Naive B cell (primary cell): ENCODE measurements at regions not wholly inside any gene's neighbourhood (a gene's known extent, or its start where the extent isn't known, plus 50 kb on each side); places are given as distances from the start of the nearest gene placed in this dataset.
A peak's percentile ranks its signal among the peaks of the same experiment; 100 is the strongest.

Experiments
- ATAC-seq, 2 donors: fragments of 150-1000 bp; cut with Tn5 transposase; 2 replicates each; pipeline ENCODE4 v1.10.0; 2021; ENCODE audit warnings: low read depth in 2 of 2, mild to moderate bottlenecking in 2 of 2, moderate library complexity in 2 of 2
- DNase-seq: peaks from one replicate; pipeline ENCODE4 v3.0.0; 2022
- H3K27ac Mint-ChIP-seq, 6 donors: one replicate each; pipeline ENCODE4 v1.8.0; 2020 to 2022; ENCODE audit warnings: mild to moderate bottlenecking in 6 of 6, mixed read lengths in 6 of 6, moderate library complexity in 5 of 6, inconsistent platforms in 2 of 6
- H3K27me3 Mint-ChIP-seq, 3 donors: one replicate each; pipeline ENCODE4 v1.8.0; 2021 to 2022; ENCODE audit warnings: mixed read lengths in 3 of 3, mild to moderate bottlenecking in 1 of 3
- H3K36me3 Mint-ChIP-seq, 2 donors: one replicate each; pipeline ENCODE4 v1.8.0; 2020 to 2022; ENCODE audit warnings: mixed read lengths in 2 of 2, inconsistent platforms in 1 of 2, mild to moderate bottlenecking in 1 of 2
- H3K4me1 Mint-ChIP-seq, 3 donors: one replicate each; pipeline ENCODE4 v1.8.0; 2020 to 2022; ENCODE audit warnings: mixed read lengths in 3 of 3, inconsistent platforms in 1 of 3, mild to moderate bottlenecking in 1 of 3, moderate library complexity in 1 of 3
- H3K4me3 Mint-ChIP-seq, 8 donors: one replicate each; pipeline ENCODE4 v1.8.0; 2020 to 2022; ENCODE audit warnings: mild to moderate bottlenecking in 8 of 8, mixed read lengths in 8 of 8, moderate library complexity in 8 of 8, inconsistent platforms in 2 of 8
- H3K9me3 Mint-ChIP-seq, 7 donors: one replicate each; pipeline ENCODE4 v1.8.0; 2020 to 2022; ENCODE audit warnings: mixed read lengths in 7 of 7, mild to moderate bottlenecking in 5 of 7, inconsistent platforms in 2 of 7, moderate library complexity in 1 of 7

- H3K36me3 Mint-ChIP-seq: no peaks in the 10 kb centered on the region
- peaks cover 0 to 4% (median 0%) of the 10 kb centered on the region in 3 donors for H3K27me3 Mint-ChIP-seq
- ATAC-seq (no peak), DNase-seq (no peak)
- H3K4me1 Mint-ChIP-seq: no peaks in the 10 kb centered on the region
- peaks cover 0 to 11% (median 4%) of the 10 kb centered on the region in 7 donors for H3K9me3 Mint-ChIP-seq
- H3K27ac Mint-ChIP-seq: no peak overlapping the region
- H3K4me3 Mint-ChIP-seq: no peak overlapping the region
These were observed 498.6 kb downstream of the BTBD3 start for GRCh38 chr20:12416281-12416680.

- H3K27me3 Mint-ChIP-seq: no peaks in the 10 kb centered on the region
- H3K36me3 Mint-ChIP-seq: no peaks in the 10 kb centered on the region
- DNase-seq: no peak
- no peaks in the 10 kb centered on the region for H3K4me1 Mint-ChIP-seq
- no peak overlapping the region for H3K4me3 Mint-ChIP-seq
- peaks cover 0 to 5% (median 0%) of the 10 kb centered on the region in 7 donors for H3K9me3 Mint-ChIP-seq
- no peak overlapping the region for H3K27ac Mint-ChIP-seq
- ATAC-seq: no peak
These were observed 516.0 kb downstream of the BTBD3 start for GRCh38 chr20:12433724-12434123.

GRCh38 chr20:12434672-12435071 is 517.0 kb downstream of the BTBD3 start:
- H3K36me3 Mint-ChIP-seq: no peaks in the 10 kb centered on the region
- peaks cover 0 to 5% (median 2%) of the 10 kb centered on the region in 7 donors for H3K9me3 Mint-ChIP-seq
- no peaks in the 10 kb centered on the region for H3K27me3 Mint-ChIP-seq
- ATAC-seq: no peak
- DNase-seq: no peak
- H3K4me3 Mint-ChIP-seq: no peak overlapping the region
- H3K27ac Mint-ChIP-seq: no peak overlapping the region
- H3K4me1 Mint-ChIP-seq: no peaks in the 10 kb centered on the region

GRCh38 chr20:12435268-12435667 is 517.6 kb downstream of the BTBD3 start:
- H3K36me3 Mint-ChIP-seq: no peaks in the 10 kb centered on the region
- DNase-seq (no peak), ATAC-seq (no peak)
- H3K4me1 Mint-ChIP-seq: no peaks in the 10 kb centered on the region
- no peaks in the 10 kb centered on the region for H3K27me3 Mint-ChIP-seq
- H3K9me3 Mint-ChIP-seq: peaks cover 0 to 8% (median 2%) of the 10 kb centered on the region in 7 donors
- no peak overlapping the region for H3K4me3 Mint-ChIP-seq
- H3K27ac Mint-ChIP-seq: no peak overlapping the region

GRCh38 chr20:12453711-12454110 is 536.0 kb downstream of the BTBD3 start:
- no peak for DNase-seq
- H3K27ac Mint-ChIP-seq: no peak overlapping the region
- ATAC-seq: no peak
- H3K36me3 Mint-ChIP-seq: peaks cover 6 to 7% of the 10 kb centered on the region in 2 donors
- no peaks in the 10 kb centered on the region for H3K27me3 Mint-ChIP-seq
- no peaks in the 10 kb centered on the region for H3K4me1 Mint-ChIP-seq
- H3K9me3 Mint-ChIP-seq: peaks cover 4 to 21% (median 11%) of the 10 kb centered on the region in 7 donors
- peak overlapping the region in 1 of 8 donors; percentile 5 for H3K4me3 Mint-ChIP-seq

- Mint-ChIP-seq H3K27ac (no peak overlapping the region), H3K36me3 (no peaks in the 10 kb centered on the region), H3K4me1 (no peaks in the 10 kb centered on the region), H3K9me3 (peaks cover 0 to 14% (median 8%) of the 10 kb centered on the region in 7 donors), H3K27me3 (no peaks in the 10 kb centered on the region), H3K4me3 (no peak overlapping the region)
- no peak for ATAC-seq
- no peak for DNase-seq
These were observed 537.5 kb downstream of the BTBD3 start for GRCh38 chr20:12455148-12455547.

- no peak for ATAC-seq
- Mint-ChIP-seq H3K9me3 (peaks cover 0 to 16% (median 3%) of the 10 kb centered on the region in 7 donors), H3K27me3 (no peaks in the 10 kb centered on the region), H3K4me3 (no peak overlapping the region), H3K36me3 (no peaks in the 10 kb centered on the region), H3K4me1 (no peaks in the 10 kb centered on the region), H3K27ac (no peak overlapping the region)
- DNase-seq: no peak
These were observed 540.5 kb downstream of the BTBD3 start for GRCh38 chr20:12458241-12458640.

GRCh38 chr20:12464036-12464435 is 544.7 kb upstream of the SPTLC3 start:
- Mint-ChIP-seq H3K36me3 (no peaks in the 10 kb centered on the region), H3K27ac (no peak overlapping the region), H3K9me3 (peaks cover 0 to 17% (median 5%) of the 10 kb centered on the region in 7 donors), H3K27me3 (no peaks in the 10 kb centered on the region), H3K4me1 (no peaks in the 10 kb centered on the region), H3K4me3 (no peak overlapping the region)
- ATAC-seq: no peak
- no peak for DNase-seq

- Mint-ChIP-seq H3K4me3 (no peak overlapping the region), H3K9me3 (peaks cover 0 to 16% (median 5%) of the 10 kb centered on the region in 7 donors), H3K27me3 (no peaks in the 10 kb centered on the region), H3K36me3 (no peaks in the 10 kb centered on the region), H3K4me1 (no peaks in the 10 kb centered on the region), H3K27ac (no peak overlapping the region)
- ATAC-seq (no peak), DNase-seq (no peak)
These were observed 541.9 kb upstream of the SPTLC3 start for GRCh38 chr20:12466915-12467314.

- peaks cover 0 to 12% (median 5%) of the 10 kb centered on the region in 7 donors for H3K9me3 Mint-ChIP-seq
- no peak overlapping the region for H3K27ac Mint-ChIP-seq
- H3K4me3 Mint-ChIP-seq: no peak overlapping the region
- H3K36me3 Mint-ChIP-seq: no peaks in the 10 kb centered on the region
- no peaks in the 10 kb centered on the region for H3K27me3 Mint-ChIP-seq
- no peak for DNase-seq
- no peak for ATAC-seq
- H3K4me1 Mint-ChIP-seq: no peaks in the 10 kb centered on the region
These were observed 541.0 kb upstream of the SPTLC3 start for GRCh38 chr20:12467758-12468157.

- no peaks in the 10 kb centered on the region for H3K4me1 Mint-ChIP-seq
- H3K36me3 Mint-ChIP-seq: no peaks in the 10 kb centered on the region
- H3K27me3 Mint-ChIP-seq: no peaks in the 10 kb centered on the region
- H3K9me3 Mint-ChIP-seq: peaks cover 0 to 8% (median 4%) of the 10 kb centered on the region in 7 donors
- no peak for DNase-seq
- ATAC-seq: no peak
- no peak overlapping the region for H3K4me3 Mint-ChIP-seq
- H3K27ac Mint-ChIP-seq: no peak overlapping the region
These were observed 526.1 kb upstream of the SPTLC3 start for GRCh38 chr20:12482661-12483060.

GRCh38 chr20:12502443-12502842 is 506.3 kb upstream of the SPTLC3 start:
- Mint-ChIP-seq H3K27me3 (no peaks in the 10 kb centered on the region), H3K9me3 (peaks cover 0 to 19% (median 3%) of the 10 kb centered on the region in 7 donors), H3K4me1 (no peaks in the 10 kb centered on the region), H3K4me3 (no peak overlapping the region), H3K36me3 (no peaks in the 10 kb centered on the region), H3K27ac (no peak overlapping the region)
- DNase-seq (no peak), ATAC-seq (no peak)

GRCh38 chr20:12504779-12505178 is 504.0 kb upstream of the SPTLC3 start:
- no peak for ATAC-seq
- DNase-seq: no peak
- Mint-ChIP-seq H3K27me3 (no peaks in the 10 kb centered on the region), H3K4me3 (no peak overlapping the region), H3K27ac (no peak overlapping the region), H3K4me1 (no peaks in the 10 kb centered on the region), H3K9me3 (peaks cover 0 to 10% (median 2%) of the 10 kb centered on the region in 7 donors), H3K36me3 (no peaks in the 10 kb centered on the region)

- Mint-ChIP-seq H3K4me3 (no peak overlapping the region), H3K9me3 (peaks cover 0 to 21% (median 4%) of the 10 kb centered on the region in 7 donors), H3K36me3 (no peaks in the 10 kb centered on the region), H3K4me1 (no peaks in the 10 kb centered on the region), H3K27ac (no peak overlapping the region), H3K27me3 (no peaks in the 10 kb centered on the region)
- ATAC-seq: no peak
- DNase-seq: no peak
These were observed 497.3 kb upstream of the SPTLC3 start for GRCh38 chr20:12511499-12511898.

- no peak for ATAC-seq
- DNase-seq: no peak
- no peaks in the 10 kb centered on the region for H3K4me1 Mint-ChIP-seq
- H3K36me3 Mint-ChIP-seq: no peaks in the 10 kb centered on the region
- H3K4me3 Mint-ChIP-seq: no peak overlapping the region
- no peak overlapping the region for H3K27ac Mint-ChIP-seq
- no peaks in the 10 kb centered on the region for H3K27me3 Mint-ChIP-seq
- peaks cover 0 to 17% (median 3%) of the 10 kb centered on the region in 7 donors for H3K9me3 Mint-ChIP-seq
These were observed 496.0 kb upstream of the SPTLC3 start for GRCh38 chr20:12512755-12513154.
